ENCODE measurements at regions not wholly inside any gene's neighbourhood (a gene's known extent, or its start where the extent isn't known, plus 50 kb on each side); places are given as distances from the start of the nearest gene placed in this dataset.

DNA sequence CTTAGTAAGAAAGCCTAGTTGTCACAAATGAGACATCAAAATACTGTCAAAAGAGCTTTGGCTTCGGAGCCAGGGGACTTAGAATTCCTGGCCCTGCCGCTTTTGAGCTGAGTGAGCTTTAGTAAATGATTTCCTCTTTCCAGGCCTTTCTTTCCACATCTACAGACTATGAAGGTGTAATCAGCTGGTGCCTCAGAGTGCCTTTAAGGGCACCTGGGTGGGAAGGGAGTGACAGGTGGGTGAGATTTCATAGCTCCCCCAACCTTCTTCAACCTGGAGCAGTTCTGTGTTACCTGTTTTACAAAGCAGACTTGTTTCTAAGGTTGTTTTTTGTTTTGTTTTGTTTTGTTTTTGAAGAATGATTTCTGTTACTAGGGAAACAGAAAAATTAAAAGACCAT, 154.7 kb upstream of the BOD1L1 start:
- H3K27ac ChIP-seq = no peak overlapping the region
- H3K4me3 ChIP-seq = no peak overlapping the region
- no peaks in the 10 kb centered on the region for H3F3A ChIP-seq (ENCODE audit: insufficient read depth, low read depth)
- no peak for DNase-seq
- no peak for TF ChIP-seq EZH2 (IDR thresholded peaks at IDR 0.05; ENCODE audit: low read depth)
- TF ChIP-seq, protein P1, sequence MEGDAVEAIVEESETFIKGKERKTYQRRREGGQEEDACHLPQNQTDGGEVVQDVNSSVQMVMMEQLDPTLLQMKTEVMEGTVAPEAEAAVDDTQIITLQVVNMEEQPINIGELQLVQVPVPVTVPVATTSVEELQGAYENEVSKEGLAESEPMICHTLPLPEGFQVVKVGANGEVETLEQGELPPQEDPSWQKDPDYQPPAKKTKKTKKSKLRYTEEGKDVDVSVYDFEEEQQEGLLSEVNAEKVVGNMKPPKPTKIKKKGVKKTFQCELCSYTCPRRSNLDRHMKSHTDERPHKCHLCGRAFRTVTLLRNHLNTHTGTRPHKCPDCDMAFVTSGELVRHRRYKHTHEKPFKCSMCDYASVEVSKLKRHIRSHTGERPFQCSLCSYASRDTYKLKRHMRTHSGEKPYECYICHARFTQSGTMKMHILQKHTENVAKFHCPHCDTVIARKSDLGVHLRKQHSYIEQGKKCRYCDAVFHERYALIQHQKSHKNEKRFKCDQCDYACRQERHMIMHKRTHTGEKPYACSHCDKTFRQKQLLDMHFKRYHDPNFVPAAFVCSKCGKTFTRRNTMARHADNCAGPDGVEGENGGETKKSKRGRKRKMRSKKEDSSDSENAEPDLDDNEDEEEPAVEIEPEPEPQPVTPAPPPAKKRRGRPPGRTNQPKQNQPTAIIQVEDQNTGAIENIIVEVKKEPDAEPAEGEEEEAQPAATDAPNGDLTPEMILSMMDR (conservative IDR thresholded peaks at IDR 0.05) = no peak
- H4K20me1 ChIP-seq (ENCODE audit: insufficient read depth) = no peaks in the 10 kb centered on the region
- no peaks in the 10 kb centered on the region for H3K36me3 ChIP-seq (ENCODE audit: low read depth)
- H3K4me2 ChIP-seq = no peak overlapping the region
- no peaks in the 10 kb centered on the region for H3K4me1 ChIP-seq (replicated peaks; ENCODE audit: insufficient read depth)
- no peaks in the 10 kb centered on the region for H3K27me3 ChIP-seq (ENCODE audit: insufficient read depth, low read depth)
- no peaks in the 10 kb centered on the region for H3K79me2 ChIP-seq (ENCODE audit: low read depth)
- ChIA-PET POLR2A (ENCODE audit: unreplicated experiment) (no interaction called here), CTCF (no interaction called here)
- H2AFZ ChIP-seq = no peak overlapping the region
- no peaks in the 10 kb centered on the region for H3K9me2 ChIP-seq (ENCODE audit: insufficient read depth)
- no peaks in the 10 kb centered on the region for H3K9me3 ChIP-seq (ENCODE audit: insufficient read depth, low read depth)
- BruUV-seq (replicated peaks) = no TSS peak
- intact Hi-C loops (cut with micrococcal nuclease; ENCODE audit: unreplicated experiment) = no loop called here

DNA sequence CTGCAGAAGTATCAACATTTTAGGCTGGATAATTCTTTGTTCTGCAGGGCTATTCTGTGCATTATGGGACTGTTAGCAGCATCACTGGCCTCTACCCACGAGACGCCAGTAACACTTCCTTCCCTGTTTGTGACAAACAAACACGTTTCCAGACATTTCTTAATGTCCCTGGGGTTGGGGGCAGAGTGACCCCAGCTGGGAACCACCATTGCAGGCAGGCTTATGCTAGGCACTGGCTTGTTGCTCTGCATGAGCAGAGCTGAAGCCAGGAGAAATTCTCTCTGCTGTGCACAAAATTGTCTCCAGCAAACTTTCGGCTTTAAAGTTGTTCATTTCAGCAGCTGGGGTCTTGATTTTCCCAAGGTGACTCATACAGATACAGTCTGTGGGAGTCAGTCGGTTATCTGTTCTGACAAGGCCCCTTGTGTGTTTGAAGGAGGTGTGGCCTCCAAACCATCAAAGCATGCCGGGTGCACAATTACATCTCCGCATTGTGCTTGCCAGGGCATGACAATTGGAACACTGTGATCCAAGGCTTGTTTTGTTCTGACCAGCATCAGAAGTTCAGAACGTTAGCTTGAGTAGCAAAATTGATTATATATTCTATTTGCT, 156.4 kb upstream of the BOD1L1 start:
- no peaks in the 10 kb centered on the region for H4K20me1 ChIP-seq (ENCODE audit: insufficient read depth)
- H3K27me3 ChIP-seq (ENCODE audit: insufficient read depth, low read depth) = no peaks in the 10 kb centered on the region
- H3K4me1 ChIP-seq (replicated peaks; ENCODE audit: insufficient read depth) = no peaks in the 10 kb centered on the region
- TF ChIP-seq EZH2 (IDR thresholded peaks at IDR 0.05; ENCODE audit: low read depth) = no peak
- TF ChIP-seq, protein P1 (conservative IDR thresholded peaks at IDR 0.05) = no peak
- intact Hi-C loops (cut with micrococcal nuclease; ENCODE audit: unreplicated experiment) = no loop called here
- no peak overlapping the region for H3K27ac ChIP-seq
- H3K9me3 ChIP-seq (ENCODE audit: insufficient read depth, low read depth) = no peaks in the 10 kb centered on the region
- no TSS peak for BruUV-seq (replicated peaks)
- no peak overlapping the region for H3K4me3 ChIP-seq
- H3K9me2 ChIP-seq (ENCODE audit: insufficient read depth) = no peaks in the 10 kb centered on the region
- ChIA-PET CTCF (no interaction called here), POLR2A (ENCODE audit: unreplicated experiment) (no interaction called here)
- H3K4me2 ChIP-seq = no peak overlapping the region
- no peaks in the 10 kb centered on the region for H3K36me3 ChIP-seq (ENCODE audit: low read depth)
- no peak overlapping the region for H2AFZ ChIP-seq
- H3K79me2 ChIP-seq (ENCODE audit: low read depth) = no peaks in the 10 kb centered on the region
- H3F3A ChIP-seq (ENCODE audit: insufficient read depth, low read depth) = no peaks in the 10 kb centered on the region
- no peak for DNase-seq

DNA sequence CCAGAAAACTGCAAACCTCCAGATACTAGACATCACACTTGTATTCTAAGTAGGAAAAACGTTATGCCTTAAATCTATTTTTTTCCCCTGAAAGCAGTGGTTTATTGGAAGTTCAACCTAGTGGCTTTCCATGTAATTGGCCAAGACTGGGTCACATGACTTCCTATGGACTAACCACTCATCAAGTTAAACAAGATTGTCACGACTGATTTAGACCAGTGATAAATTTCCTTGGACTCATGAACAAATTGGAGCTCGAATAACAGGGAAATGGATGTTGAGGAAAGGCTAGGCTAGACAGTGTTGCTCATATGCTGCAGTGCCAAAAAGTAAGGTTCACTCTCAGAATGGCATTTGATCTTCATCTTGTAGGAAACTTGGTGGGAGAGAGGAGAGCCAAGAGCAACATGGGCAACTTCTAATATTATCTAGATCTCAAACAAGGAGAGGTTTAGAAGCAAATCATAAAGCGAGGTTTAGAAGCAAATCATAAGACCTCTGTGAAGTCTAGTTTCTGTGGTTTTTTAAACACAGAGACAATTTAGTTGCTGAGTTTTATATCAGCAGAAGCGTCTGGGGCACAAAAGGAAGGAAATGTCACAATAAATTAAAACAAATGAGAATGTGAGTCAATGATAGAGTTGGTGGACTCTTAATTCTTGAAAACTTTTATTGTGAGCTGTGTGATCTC, 165.6 kb upstream of the BOD1L1 start:
- no TSS peak for BruUV-seq (replicated peaks)
- H3K27me3 ChIP-seq (ENCODE audit: insufficient read depth, low read depth) = no peaks in the 10 kb centered on the region
- no peaks in the 10 kb centered on the region for H4K20me1 ChIP-seq (ENCODE audit: insufficient read depth)
- no peak overlapping the region for H3K4me2 ChIP-seq
- no peaks in the 10 kb centered on the region for H3K4me1 ChIP-seq (replicated peaks; ENCODE audit: insufficient read depth)
- no peak for TF ChIP-seq EZH2 (IDR thresholded peaks at IDR 0.05; ENCODE audit: low read depth)
- TF ChIP-seq, protein P1 (conservative IDR thresholded peaks at IDR 0.05) = no peak
- no peak overlapping the region for H3K27ac ChIP-seq
- H3K36me3 ChIP-seq (ENCODE audit: low read depth) = no peaks in the 10 kb centered on the region
- no peak overlapping the region for H3K4me3 ChIP-seq
- intact Hi-C loops (cut with micrococcal nuclease; ENCODE audit: unreplicated experiment) = no loop called here
- no peak overlapping the region for H2AFZ ChIP-seq
- H3K79me2 ChIP-seq (ENCODE audit: low read depth) = no peaks in the 10 kb centered on the region
- CTCF ChIA-PET = no interaction called here
- POLR2A ChIA-PET (ENCODE audit: unreplicated experiment) = no interaction called here
- no peaks in the 10 kb centered on the region for H3K9me3 ChIP-seq (ENCODE audit: insufficient read depth, low read depth)
- H3F3A ChIP-seq (ENCODE audit: insufficient read depth, low read depth) = no peaks in the 10 kb centered on the region
- no peak for DNase-seq
- H3K9me2 ChIP-seq (ENCODE audit: insufficient read depth) = no peaks in the 10 kb centered on the region
